HG02759 (cell line): ENCODE measurements at regions not wholly inside any gene's neighbourhood (a gene's known extent, or its start where the extent isn't known, plus 50 kb on each side); places are given as distances from the start of the nearest gene placed in this dataset.
"Not testable (repeated sequence)": the region's sequence is repeated elsewhere in the genome, so short reads cannot be mapped to it uniquely, and the experiment has no call there.

Experiments
- ATAC-seq: cut with Tn5 transposase; IDR thresholded peaks from one replicate; pipeline ENCODE4 v1.9.1; 2021; ENCODE audit warnings: mild to moderate bottlenecking, moderate library complexity; ENCODE audit not compliant: unreplicated experiment

- ATAC-seq: no peak
Observed at GRCh38 chr4:156118507-156119220, 165.0 kb upstream of the CTSO start.

DNA sequence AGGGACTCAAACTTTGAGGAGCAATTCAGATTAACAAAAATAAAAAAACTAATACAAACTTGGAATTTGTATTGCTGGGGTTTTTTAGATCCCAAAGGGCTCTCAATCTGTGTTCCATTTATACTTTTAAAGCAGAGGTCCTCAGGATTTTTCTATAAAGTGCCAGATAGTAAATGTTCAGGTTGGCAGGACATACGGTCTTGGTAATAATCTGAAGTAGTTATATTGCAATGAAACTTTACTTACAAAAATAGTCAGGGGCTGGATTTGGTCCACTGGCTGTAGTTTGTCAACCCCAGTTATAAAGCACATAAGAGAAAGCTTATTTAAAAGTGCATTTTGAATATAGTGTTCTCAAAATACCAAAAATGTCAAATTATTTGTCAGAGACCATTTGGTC lies 164.1 kb upstream of the CTSO start:
- no peak for ATAC-seq

- no peak for ATAC-seq
Observed at GRCh38 chr4:156116991-156117390, 163.3 kb upstream of the CTSO start.

DNA sequence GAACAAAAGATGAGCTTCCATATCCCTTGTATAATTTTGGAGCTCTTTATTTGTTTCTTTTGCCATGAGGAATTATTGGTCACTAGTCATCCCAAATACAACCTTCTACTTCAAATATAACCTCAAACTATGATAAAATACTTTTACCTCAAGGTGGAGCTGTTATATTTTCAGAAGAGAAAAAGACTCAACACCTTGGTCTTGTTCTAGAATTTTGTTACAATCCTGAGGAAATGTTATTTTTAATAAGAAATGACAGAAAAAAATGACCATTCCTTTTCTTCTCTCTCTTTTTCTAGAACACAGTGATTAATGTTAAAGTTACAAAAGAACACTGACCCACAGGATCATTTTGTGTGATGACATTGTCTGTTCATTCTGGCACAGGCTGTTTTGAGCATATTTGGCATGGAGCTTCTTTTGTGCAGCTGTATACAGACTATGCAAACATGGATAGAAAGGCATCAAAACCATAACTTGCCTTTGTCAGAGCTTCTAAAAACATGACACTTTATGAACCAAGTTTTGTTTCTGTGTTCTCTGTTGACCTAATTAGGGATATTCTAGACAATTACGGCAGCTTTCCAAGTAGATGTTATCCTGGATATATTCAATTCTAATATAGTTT lies 159.6 kb upstream of the CTSO start:
- ATAC-seq: no peak

GRCh38 chr4:156111686-156112085 lies 158.0 kb upstream of the CTSO start:
- ATAC-seq: no peak

DNA sequence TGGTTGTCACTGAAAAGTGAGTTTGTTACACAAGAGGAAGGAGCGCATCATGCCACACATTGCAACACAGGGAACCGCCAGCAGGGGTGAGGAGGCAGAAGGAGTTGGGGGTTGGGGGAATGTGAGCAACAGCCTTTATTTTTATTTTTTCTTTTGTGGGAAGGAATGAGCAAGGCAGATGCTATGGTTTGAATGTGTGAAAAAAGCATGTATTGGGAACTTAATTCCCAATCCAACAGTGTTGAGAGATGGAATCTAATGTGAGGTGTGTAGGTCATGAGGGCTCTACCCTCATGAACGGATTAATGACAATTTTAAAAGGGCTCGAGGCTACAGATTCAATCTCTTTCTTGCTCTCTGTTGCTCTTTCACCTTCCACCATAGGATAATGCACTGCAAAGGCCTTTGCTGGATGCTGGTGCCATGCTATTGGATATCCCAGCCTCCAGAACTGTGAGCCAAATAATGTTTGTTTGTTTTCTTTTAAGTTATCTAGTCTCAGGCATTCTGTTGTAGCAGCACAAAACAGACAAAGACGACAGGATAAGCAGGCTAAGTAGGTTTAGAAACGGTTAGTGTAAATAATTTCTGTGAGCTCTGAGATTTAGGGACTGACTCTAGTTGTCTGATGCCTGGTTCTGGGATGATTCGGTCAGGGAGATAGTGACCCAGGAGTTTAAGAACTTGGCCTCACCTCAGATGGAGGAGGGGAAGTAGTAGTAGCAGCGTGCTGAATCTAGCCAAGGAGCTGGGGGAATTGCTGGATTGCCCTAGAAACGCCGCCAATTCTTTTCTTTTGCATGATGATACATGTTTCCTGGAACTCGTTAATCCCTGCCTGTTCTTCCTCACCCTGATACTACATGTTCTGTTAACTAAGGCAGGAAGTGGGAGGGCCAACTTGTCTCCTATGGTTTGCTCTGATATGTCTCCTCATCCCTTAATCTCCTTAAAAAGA lies 156.6 kb upstream of the CTSO start:
- no peak for ATAC-seq

DNA sequence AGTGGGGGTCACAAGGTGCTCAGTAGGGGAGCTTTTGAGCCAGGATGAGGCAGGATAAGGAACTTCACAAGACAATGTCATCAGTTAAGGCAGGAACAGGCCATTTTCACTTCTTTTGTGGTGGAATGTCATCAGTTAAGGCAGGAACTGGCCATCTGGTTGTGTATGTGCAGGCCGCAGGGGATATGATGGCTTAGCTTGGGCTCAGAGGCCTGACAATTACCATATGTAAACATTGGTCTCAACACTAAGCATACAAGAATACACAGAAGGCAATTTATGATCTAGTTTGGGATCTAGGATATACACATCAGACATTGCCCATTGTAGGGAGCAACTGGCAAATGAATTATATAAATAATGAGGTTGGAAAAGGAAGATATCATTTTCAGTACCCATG lies 155.4 kb upstream of the CTSO start:
- ATAC-seq: not testable (repeated sequence)

DNA sequence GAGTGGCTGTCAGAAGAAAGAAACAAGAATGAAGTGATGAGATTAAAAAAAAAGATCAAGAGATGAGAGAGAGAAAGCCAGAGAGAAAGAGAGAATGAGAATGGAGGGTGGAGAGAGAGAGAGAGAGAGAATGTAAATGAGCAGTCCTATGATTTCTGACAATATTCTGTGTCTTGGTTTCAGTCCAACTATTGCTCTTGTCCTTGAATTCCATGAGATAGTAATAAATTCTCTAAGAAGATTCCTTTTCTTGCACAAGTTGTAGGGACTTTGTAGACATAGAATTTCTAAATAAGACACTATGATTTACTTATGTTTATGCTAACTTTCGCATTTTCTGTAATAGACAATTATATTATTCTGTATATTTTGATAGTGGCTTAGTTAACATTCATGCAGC lies 149.6 kb upstream of the CTSO start:
- no peak for ATAC-seq

GRCh38 chr4:156102411-156102810 lies 148.7 kb upstream of the CTSO start:
- ATAC-seq: no peak

GRCh38 chr4:156101571-156101970 lies 147.9 kb upstream of the CTSO start:
- ATAC-seq: no peak

DNA sequence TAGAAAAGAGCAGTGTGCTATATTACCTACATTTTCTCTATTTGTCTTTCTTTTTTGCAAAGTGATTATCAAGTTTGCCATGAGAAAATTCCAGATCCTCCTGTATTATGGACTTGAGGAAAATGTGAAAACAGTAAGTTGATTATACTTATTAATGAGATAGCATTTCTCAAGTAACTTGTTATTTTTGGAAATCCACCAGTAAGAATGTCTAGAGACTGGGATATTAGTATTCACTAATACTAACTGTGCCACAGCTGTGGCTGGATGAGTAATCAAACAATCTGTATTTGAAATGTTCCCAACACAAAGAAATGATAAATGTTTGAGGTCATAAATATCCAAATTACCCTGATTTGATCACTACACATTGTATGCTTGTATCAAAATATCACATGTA lies 147.0 kb upstream of the CTSO start:
- no peak for ATAC-seq

- ATAC-seq: no peak
Observed at GRCh38 chr4:156098805-156099204, 145.1 kb upstream of the CTSO start.

DNA sequence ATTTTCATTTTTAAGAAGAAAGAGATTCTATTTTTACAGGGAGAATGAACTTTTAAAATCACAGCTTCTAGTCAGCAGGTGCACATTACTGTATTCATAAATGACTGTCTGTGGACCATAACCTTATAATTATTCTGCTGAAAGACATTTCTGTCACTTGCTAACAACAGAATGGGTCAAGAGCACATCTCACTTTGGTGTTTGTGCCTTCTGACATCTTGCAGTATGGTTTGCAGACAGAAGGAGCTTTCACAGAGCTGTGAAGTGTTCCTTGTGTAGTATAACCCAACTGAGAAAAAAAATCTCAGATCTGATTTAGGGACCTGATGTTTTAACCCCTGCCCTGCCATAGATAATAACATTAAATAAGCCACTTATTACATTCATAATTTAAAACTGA lies 131.4 kb upstream of the CTSO start:
- ATAC-seq: no peak

GRCh38 chr4:156084373-156084772 lies 130.7 kb upstream of the CTSO start:
- no peak for ATAC-seq

DNA sequence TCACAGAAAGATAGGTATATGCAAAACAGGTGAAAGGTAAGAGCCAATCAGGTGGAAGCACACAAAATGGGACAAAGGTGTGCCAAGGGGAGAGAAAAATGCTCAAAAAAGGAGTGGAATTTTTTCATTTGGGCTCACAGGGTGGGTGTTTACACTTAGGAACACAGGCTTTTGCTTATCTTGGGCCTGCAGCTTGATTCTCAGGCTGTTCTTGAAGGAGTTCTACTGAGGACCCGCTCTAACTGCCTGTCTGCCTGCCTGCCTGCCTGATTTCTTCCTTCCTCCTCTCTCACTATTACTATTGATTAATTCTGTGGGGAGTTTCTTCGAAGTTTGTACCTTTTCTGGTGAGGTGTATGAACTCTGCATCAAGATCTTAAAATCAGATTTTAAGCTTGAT lies 120.3 kb upstream of the CTSO start:
- ATAC-seq: no peak

GRCh38 chr4:156060661-156061060 lies 107.0 kb upstream of the CTSO start:
- ATAC-seq: no peak

- ATAC-seq: no peak
Observed at GRCh38 chr4:156053174-156053573, 99.5 kb upstream of the CTSO start.

DNA sequence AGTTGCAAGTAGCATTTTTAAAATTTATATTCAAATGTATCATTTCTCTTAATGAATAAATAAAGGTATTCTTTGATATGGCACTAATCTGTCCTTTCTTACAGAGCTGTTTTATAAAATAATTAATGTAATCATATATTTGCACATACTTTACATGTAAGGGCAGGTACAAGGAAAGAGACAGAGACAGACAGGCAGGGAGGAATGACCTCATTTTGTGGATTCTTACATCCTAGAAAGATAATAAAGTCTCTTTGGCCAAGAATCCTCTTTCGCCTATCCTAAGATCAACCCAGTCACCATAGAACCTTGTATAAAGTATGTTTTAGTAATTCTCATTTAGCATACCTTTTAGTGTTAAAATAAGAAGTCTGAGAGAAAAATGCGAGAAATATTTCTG lies 98.5 kb upstream of the CTSO start:
- no peak for ATAC-seq

GRCh38 chr4:156038772-156039171 lies 85.1 kb upstream of the CTSO start:
- ATAC-seq: no peak

GRCh38 chr4:156036496-156036895 lies 82.8 kb upstream of the CTSO start:
- no peak for ATAC-seq

DNA sequence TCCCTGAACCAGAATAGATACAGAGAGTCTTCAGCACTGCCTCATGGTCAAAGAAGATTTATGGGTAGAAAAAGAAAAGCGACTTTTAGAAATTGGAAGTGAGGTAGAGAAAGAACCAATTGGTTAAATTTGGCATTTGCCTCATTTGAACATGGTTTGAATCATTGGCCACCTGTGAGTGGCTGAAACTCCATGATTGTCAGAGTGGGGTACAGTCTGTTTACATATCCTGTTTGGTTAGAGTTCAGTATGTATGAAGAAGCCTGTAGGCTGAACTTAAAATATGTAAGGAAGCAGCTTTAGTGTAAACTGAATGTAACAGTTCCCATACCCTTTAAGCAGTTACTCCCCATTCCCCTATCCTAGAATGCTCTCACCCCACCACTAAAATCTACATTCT lies 76.0 kb upstream of the CTSO start:
- ATAC-seq: no peak

DNA sequence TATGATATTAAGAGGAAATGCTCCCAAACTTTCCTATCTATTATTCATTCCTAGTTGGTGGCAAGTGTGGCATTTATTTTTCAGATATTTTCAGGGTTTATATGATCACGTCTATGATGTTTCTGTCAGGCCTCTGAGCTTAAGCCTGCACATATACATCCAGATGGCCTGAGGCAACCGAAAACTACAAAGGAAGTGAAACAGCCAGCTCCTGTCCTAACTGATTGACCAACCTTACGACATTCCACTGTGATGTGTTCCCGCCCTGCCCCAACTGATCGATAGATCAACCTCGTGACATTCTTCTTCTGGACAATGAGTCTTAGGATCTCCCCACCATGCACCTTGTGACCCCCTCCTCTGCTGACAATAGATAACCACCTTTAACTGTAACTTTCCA lies 67.6 kb upstream of the CTSO start:
- ATAC-seq: no peak
